ENCODE measurements at regions not wholly inside any gene's neighbourhood (a gene's known extent, or its start where the extent isn't known, plus 50 kb on each side); places are given as distances from the start of the nearest gene placed in this dataset.

DNA sequence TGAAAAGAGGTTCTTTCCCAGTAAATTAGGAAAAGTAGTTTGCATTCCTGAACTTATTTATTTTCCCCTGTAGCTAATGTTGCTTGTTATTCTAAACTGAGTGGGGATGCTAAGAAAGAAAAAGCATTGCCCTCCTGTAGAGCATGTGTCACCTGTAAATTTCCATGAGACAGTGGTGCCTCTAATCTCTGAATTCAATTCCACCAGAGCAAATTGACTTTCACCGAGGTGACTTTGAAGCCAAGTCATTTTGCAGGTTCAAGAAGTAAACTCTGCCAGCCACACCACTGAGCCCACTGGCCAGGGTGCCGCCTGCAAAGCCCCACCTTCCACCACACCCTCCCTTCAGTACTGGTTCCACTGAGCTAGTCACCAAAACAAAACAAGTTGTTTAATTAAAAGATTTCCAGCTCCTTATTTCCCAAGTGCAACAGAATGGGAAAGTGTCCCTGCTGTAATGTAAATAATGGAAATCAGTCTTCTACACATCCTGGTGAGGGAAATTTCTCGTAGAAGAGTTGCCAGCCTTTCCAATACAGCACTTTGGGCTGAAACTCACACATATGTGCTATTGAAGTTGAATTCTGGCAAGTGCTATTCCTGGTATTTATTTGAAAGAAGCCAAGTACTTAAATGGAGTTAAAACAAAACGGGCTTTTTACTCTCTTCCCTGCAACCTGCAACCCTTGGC is 254.8 kb downstream of the RNF152 start:
- DNase-seq (ENCODE audit: low read depth, low spot score) (no peak), FAIRE-seq (no peak)
- no peak for TF ChIP-seq JUN (IDR thresholded peaks at IDR 0.05; ENCODE audit: borderline replicate concordance, insufficient read depth, insufficient read length, low read depth)
- TF ChIP-seq GATA2 (IDR thresholded peaks at IDR 0.05; ENCODE audit: insufficient read depth, insufficient read length, low read depth, low read length), result no peak
- no peak for TF ChIP-seq MAX (IDR thresholded peaks at IDR 0.05; ENCODE audit: insufficient read depth, insufficient read length)
- H3K27ac ChIP-seq (ENCODE audit: insufficient read depth, low read depth, low read length), result no peak overlapping the region
- H3K4me3 ChIP-seq (replicated peaks in 1 of 3; ENCODE audit: insufficient read depth in 1 of 3, low read depth in 1 of 3, low read length in 3 of 3), result no peak overlapping the region
- no peak overlapping the region for H3K4me2 ChIP-seq (ENCODE audit: insufficient read depth, low read length)
- no peaks in the 10 kb centered on the region for H3K36me3 ChIP-seq (ENCODE audit: control insufficient read depth in 2 of 2, extremely low read depth in 1 of 2, insufficient read depth in 2 of 2, low read length in 2 of 2)
- dilution Hi-C loops (cut with MboI; ENCODE audit: extremely low pct_ligation_motif_present, low sequenced_read_pairs) (no loop called here), intact Hi-C loops (cut with micrococcal nuclease) (loop anchor here (5.0 to 10.0 kb wide), 2 partner anchors 54 to 357 kb away; no protein-coding TSS in a partner anchor)
- CTCF ChIA-PET, result interaction anchor here (1.0 to 3.8 kb wide), 9 partner anchors 28 to 494 kb away, joined by 3 to 54 read pairs (median 8); partner anchors contain the start of gene RNF152
- POLR2A ChIA-PET, result no interaction called here
- H3K27me3 ChIP-seq (ENCODE audit: control insufficient read depth in 2 of 2, insufficient read depth in 2 of 2, low read length in 2 of 2), result no peaks in the 10 kb centered on the region
- H3K9me1 ChIP-seq (replicated peaks; ENCODE audit: control insufficient read depth, extremely low read depth, insufficient read depth, low read length), result no peaks in the 10 kb centered on the region
- H2AFZ ChIP-seq (ENCODE audit: low read depth, low read length), result no peak overlapping the region
- H3K79me2 ChIP-seq (ENCODE audit: control insufficient read depth, insufficient read depth, low read length), result no peaks in the 10 kb centered on the region
- no peaks in the 10 kb centered on the region for H3K9me3 ChIP-seq (replicated peaks; ENCODE audit: control insufficient read depth, insufficient read depth, low read length)
- no peaks in the 10 kb centered on the region for H4K20me1 ChIP-seq (replicated peaks; ENCODE audit: control insufficient read depth, extremely low read depth, insufficient read depth, low read length)
- H3K4me1 ChIP-seq (ENCODE audit: control insufficient read depth, extremely low read depth, insufficient read depth, low read length), result peaks cover 4% of the 10 kb centered on the region
- BruUV-seq (replicated peaks), result no TSS peak
- no peak overlapping the region for H3K9ac ChIP-seq (replicated peaks; ENCODE audit: extremely low read depth, insufficient read depth, low read length)

GRCh38 chr18:61637319-61637718 is 255.5 kb downstream of the RNF152 start:
- dilution Hi-C loops (cut with MboI; ENCODE audit: extremely low pct_ligation_motif_present, low sequenced_read_pairs), result no loop called here
- ChIA-PET POLR2A (no interaction called here), CTCF (interaction anchor here (1.0 to 3.8 kb wide), 18 partner anchors 9 to 503 kb away, joined by 3 to 54 read pairs (median 5); partner anchors contain the start of gene RNF152)
- H3K4me1 ChIP-seq (ENCODE audit: control insufficient read depth, extremely low read depth, insufficient read depth, low read length), result peaks cover 4% of the 10 kb centered on the region
- no peaks in the 10 kb centered on the region for H3K79me2 ChIP-seq (ENCODE audit: control insufficient read depth, insufficient read depth, low read length)
- H4K20me1 ChIP-seq (replicated peaks; ENCODE audit: control insufficient read depth, extremely low read depth, insufficient read depth, low read length), result no peaks in the 10 kb centered on the region
- TF ChIP-seq EZH2 (IDR thresholded peaks at IDR 0.05; ENCODE audit: borderline replicate concordance, low read depth, low read length, severe bottlenecking), result no peak
- no peak for TF ChIP-seq FOS (IDR thresholded peaks at IDR 0.05; ENCODE audit: borderline replicate concordance, insufficient read depth, low read length)
- no peak for TF ChIP-seq JUN (IDR thresholded peaks at IDR 0.05; ENCODE audit: borderline replicate concordance, insufficient read depth, insufficient read length, low read depth)
- no peak for TF ChIP-seq GATA2 (IDR thresholded peaks at IDR 0.05; ENCODE audit: insufficient read depth, insufficient read length, low read depth, low read length)
- no peak for TF ChIP-seq POLR2A (IDR thresholded peaks at IDR 0.05; ENCODE audit: low read depth, low read length)
- TF ChIP-seq, protein P1, sequence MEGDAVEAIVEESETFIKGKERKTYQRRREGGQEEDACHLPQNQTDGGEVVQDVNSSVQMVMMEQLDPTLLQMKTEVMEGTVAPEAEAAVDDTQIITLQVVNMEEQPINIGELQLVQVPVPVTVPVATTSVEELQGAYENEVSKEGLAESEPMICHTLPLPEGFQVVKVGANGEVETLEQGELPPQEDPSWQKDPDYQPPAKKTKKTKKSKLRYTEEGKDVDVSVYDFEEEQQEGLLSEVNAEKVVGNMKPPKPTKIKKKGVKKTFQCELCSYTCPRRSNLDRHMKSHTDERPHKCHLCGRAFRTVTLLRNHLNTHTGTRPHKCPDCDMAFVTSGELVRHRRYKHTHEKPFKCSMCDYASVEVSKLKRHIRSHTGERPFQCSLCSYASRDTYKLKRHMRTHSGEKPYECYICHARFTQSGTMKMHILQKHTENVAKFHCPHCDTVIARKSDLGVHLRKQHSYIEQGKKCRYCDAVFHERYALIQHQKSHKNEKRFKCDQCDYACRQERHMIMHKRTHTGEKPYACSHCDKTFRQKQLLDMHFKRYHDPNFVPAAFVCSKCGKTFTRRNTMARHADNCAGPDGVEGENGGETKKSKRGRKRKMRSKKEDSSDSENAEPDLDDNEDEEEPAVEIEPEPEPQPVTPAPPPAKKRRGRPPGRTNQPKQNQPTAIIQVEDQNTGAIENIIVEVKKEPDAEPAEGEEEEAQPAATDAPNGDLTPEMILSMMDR (IDR thresholded peaks at IDR 0.05; ENCODE audit: extremely low read depth in 1 of 2, insufficient read depth in 1 of 2, low read depth in 1 of 2, low read length in 2 of 2), result no peak
- TF ChIP-seq POLR2AphosphoS5 (IDR thresholded peaks at IDR 0.05; ENCODE audit: insufficient read depth, low read depth, low read length), result no peak
- TF ChIP-seq MYC (IDR thresholded peaks at IDR 0.05; ENCODE audit: low read depth, low read length), result no peak
- no peak for TF ChIP-seq MAX (IDR thresholded peaks at IDR 0.05; ENCODE audit: insufficient read depth, insufficient read length)
- DNase-seq (ENCODE audit: low read depth, low spot score), result no peak
- H3K9me1 ChIP-seq (replicated peaks; ENCODE audit: control insufficient read depth, extremely low read depth, insufficient read depth, low read length), result no peaks in the 10 kb centered on the region
- H3K4me2 ChIP-seq (ENCODE audit: insufficient read depth, low read length), result no peak overlapping the region
- H2AFZ ChIP-seq (ENCODE audit: low read depth, low read length), result no peak overlapping the region
- H3K4me3 ChIP-seq (replicated peaks in 1 of 3; ENCODE audit: insufficient read depth in 1 of 3, low read depth in 1 of 3, low read length in 3 of 3), result no peak overlapping the region
- no peak for FAIRE-seq
- intact Hi-C loops (cut with micrococcal nuclease), result loop anchor here (5.0 to 10.0 kb wide), 2 partner anchors 55 to 357 kb away; no protein-coding TSS in a partner anchor
- no peak overlapping the region for H3K27ac ChIP-seq (ENCODE audit: insufficient read depth, low read depth, low read length)
- BruUV-seq (replicated peaks), result no TSS peak
- no peak overlapping the region for H3K9ac ChIP-seq (replicated peaks; ENCODE audit: extremely low read depth, insufficient read depth, low read length)
- no peaks in the 10 kb centered on the region for H3K36me3 ChIP-seq (ENCODE audit: control insufficient read depth in 2 of 2, extremely low read depth in 1 of 2, insufficient read depth in 2 of 2, low read length in 2 of 2)
- no peaks in the 10 kb centered on the region for H3K9me3 ChIP-seq (replicated peaks; ENCODE audit: control insufficient read depth, insufficient read depth, low read length)
- no peaks in the 10 kb centered on the region for H3K27me3 ChIP-seq (ENCODE audit: control insufficient read depth in 2 of 2, insufficient read depth in 2 of 2, low read length in 2 of 2)

Data from endothelial cell of umbilical vein (primary cell).